ENCODE measurements at regions not wholly inside any gene's neighbourhood (a gene's known extent, or its start where the extent isn't known, plus 50 kb on each side); places are given as distances from the start of the nearest gene placed in this dataset.

DNA sequence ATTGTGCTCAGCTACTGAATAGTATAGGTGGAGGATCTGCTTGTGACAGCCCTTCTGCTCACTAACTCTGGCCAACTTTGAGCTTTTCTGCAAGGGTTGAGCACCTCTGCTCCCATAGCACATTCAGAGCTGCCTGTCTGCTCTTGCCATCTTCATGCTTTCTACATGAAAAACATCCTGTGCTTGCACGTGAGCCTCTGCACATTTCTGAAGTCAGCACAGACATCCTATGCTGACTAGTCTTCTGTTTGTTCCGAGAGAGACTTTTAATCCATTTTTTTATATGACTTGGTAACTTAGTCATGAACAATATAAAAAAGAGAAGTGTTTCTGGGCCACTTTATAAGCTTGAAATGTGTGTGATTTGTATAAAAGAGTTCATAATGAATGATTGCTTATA is 969.3 kb downstream of the TMTC2 start:
- TF ChIP-seq TAF1 (IDR thresholded peaks at IDR 0.05; ENCODE audit: borderline replicate concordance, insufficient read depth, low read length): no peak

DNA sequence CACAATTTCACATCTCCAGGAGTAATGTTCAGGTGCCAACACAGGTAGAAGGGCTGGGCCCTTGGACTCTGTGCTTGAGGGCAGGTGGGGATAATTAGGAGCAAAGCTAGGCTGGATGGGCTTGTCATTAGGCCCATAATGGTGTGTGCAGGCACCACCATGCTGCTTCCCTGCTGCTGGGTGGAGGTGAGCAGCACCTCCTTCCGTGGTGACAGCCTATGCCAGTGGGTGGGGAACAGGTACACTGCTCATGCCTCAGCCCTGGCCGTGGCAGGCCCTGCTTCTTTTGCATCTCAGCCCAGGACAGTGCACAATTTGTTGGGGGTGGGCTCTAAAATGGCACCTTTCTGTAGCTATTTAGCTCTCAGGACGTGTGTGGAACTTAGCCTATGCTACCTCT is 955.5 kb downstream of the TMTC2 start:
- TF ChIP-seq FOXP2 (optimal IDR thresholded peaks at IDR 0.05; ENCODE audit: borderline replicate concordance, extremely low read depth, extremely low read length, insufficient read depth) (no peak), POLR2AphosphoS5 (IDR thresholded peaks at IDR 0.05; ENCODE audit: low read depth, low read length) (no peak), SIN3A (IDR thresholded peaks at IDR 0.05; ENCODE audit: borderline replicate concordance, insufficient read depth, low read length) (no peak), TAF1 (IDR thresholded peaks at IDR 0.05; ENCODE audit: borderline replicate concordance, insufficient read depth, low read length) (no peak)

DNA sequence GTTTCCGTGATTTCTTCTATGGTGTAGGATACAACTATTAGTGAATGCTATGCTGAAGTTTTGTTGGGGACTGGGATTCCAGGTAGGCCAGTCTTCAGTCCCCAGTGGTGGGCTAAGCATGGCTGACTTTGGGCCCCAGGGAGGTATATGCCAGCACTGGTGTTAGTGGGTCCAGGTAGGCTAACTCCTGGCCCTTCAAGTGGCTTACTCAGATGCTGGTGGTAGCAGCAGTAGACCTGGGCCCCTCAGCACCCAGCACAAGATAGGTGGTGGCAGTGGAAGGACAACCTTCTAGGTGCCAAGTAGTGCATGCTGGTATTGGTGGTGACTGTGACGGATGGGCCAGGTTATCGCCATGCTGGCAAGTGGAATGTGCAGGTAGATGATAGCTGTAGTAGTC is 955.1 kb downstream of the TMTC2 start:
- TF ChIP-seq SIN3A (IDR thresholded peaks at IDR 0.05; ENCODE audit: borderline replicate concordance, insufficient read depth, low read length) (no peak), FOXP2 (optimal IDR thresholded peaks at IDR 0.05; ENCODE audit: borderline replicate concordance, extremely low read depth, extremely low read length, insufficient read depth) (no peak)
- TF ChIP-seq, protein P1, sequence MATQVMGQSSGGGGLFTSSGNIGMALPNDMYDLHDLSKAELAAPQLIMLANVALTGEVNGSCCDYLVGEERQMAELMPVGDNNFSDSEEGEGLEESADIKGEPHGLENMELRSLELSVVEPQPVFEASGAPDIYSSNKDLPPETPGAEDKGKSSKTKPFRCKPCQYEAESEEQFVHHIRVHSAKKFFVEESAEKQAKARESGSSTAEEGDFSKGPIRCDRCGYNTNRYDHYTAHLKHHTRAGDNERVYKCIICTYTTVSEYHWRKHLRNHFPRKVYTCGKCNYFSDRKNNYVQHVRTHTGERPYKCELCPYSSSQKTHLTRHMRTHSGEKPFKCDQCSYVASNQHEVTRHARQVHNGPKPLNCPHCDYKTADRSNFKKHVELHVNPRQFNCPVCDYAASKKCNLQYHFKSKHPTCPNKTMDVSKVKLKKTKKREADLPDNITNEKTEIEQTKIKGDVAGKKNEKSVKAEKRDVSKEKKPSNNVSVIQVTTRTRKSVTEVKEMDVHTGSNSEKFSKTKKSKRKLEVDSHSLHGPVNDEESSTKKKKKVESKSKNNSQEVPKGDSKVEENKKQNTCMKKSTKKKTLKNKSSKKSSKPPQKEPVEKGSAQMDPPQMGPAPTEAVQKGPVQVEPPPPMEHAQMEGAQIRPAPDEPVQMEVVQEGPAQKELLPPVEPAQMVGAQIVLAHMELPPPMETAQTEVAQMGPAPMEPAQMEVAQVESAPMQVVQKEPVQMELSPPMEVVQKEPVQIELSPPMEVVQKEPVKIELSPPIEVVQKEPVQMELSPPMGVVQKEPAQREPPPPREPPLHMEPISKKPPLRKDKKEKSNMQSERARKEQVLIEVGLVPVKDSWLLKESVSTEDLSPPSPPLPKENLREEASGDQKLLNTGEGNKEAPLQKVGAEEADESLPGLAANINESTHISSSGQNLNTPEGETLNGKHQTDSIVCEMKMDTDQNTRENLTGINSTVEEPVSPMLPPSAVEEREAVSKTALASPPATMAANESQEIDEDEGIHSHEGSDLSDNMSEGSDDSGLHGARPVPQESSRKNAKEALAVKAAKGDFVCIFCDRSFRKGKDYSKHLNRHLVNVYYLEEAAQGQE (IDR thresholded peaks at IDR 0.05; ENCODE audit: insufficient read depth in 1 of 2, low read depth in 2 of 2, low read length in 2 of 2): no peak

DNA sequence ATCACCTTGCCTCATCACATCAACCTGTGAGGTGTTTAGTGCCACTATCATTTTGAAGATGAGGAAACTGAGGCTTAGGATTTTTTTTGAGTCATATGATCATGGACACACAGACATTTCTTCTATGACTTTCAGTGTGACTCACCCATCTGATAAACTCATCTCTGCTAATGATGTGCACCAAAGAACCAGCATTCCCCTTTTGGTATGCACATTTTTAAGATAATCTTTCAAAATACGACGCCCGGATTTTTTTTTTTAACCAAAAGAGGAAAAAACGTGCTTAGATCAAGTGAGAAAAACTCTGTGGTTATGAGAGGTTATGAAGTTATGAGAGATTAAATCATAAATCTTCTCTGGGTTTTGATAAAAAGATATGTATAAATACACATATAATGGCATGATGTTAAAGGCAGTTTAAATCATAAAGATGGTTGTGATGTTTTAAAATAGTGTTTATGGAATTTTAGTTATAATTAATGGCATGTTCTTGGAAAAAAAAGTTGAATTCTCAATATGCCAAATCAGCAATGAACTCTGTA is 948.1 kb downstream of the TMTC2 start:
- TF ChIP-seq FOXP2 (optimal IDR thresholded peaks at IDR 0.05; ENCODE audit: borderline replicate concordance, extremely low read depth, extremely low read length, insufficient read depth): no peak
- TF ChIP-seq TAF1 (IDR thresholded peaks at IDR 0.05; ENCODE audit: borderline replicate concordance, insufficient read depth, low read length): no peak
- no peak for TF ChIP-seq SIN3A (IDR thresholded peaks at IDR 0.05; ENCODE audit: borderline replicate concordance, insufficient read depth, low read length)
- TF ChIP-seq, protein P1 (IDR thresholded peaks at IDR 0.05; ENCODE audit: insufficient read depth in 1 of 2, low read depth in 2 of 2, low read length in 2 of 2): no peak
- TF ChIP-seq POLR2AphosphoS5 (IDR thresholded peaks at IDR 0.05; ENCODE audit: low read depth, low read length): no peak

DNA sequence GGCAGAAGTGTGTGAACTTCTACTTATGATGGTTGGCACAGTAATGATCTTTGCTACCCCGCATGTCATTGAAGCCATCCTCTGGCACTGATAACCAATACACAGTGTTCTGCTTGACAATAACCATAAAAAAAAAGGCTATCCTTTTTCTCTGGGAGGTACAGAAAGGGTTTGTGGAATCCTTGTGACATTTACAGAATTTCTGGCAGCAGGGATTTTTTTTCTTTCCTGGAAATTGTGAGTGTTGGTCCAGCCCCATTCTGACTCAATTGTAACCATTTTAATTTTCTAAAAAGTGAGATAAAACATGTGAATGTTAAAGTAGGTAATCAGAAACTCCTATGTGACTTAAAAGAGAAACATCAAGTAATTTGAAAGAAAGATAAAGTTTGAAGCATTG is 943.8 kb downstream of the TMTC2 start:
- TF ChIP-seq, protein P1 (IDR thresholded peaks at IDR 0.05; ENCODE audit: insufficient read depth in 1 of 2, low read depth in 2 of 2, low read length in 2 of 2): no peak
- TF ChIP-seq FOXP2 (optimal IDR thresholded peaks at IDR 0.05; ENCODE audit: borderline replicate concordance, extremely low read depth, extremely low read length, insufficient read depth) (no peak), SIN3A (IDR thresholded peaks at IDR 0.05; ENCODE audit: borderline replicate concordance, insufficient read depth, low read length) (no peak)

DNA sequence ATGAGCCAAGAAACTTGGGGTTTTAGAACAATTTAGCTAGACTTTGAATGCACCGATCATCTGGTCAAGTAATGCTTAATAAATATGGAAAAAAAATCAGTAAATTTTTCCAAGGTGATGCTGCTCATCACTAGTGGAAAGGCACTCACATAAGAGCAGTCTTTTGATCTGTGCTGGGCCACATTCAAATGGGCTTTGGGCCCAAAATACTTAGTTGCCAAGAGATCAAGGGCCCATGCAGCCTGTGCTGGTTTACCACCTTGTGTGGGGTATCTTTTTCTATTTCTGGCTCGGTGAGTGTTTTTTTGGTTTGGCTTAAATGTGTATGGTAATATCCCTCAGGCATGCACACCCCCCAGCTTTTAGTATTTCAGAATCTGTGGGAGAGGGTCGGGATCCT is 943.2 kb downstream of the TMTC2 start:
- TF ChIP-seq, protein P1 (IDR thresholded peaks at IDR 0.05; ENCODE audit: insufficient read depth in 1 of 2, low read depth in 2 of 2, low read length in 2 of 2): no peak
- TF ChIP-seq SIN3A (IDR thresholded peaks at IDR 0.05; ENCODE audit: borderline replicate concordance, insufficient read depth, low read length): no peak
- TF ChIP-seq FOXP2 (optimal IDR thresholded peaks at IDR 0.05; ENCODE audit: borderline replicate concordance, extremely low read depth, extremely low read length, insufficient read depth): no peak
- no peak for TF ChIP-seq TAF1 (IDR thresholded peaks at IDR 0.05; ENCODE audit: borderline replicate concordance, insufficient read depth, low read length)

Data from PFSK-1 (cell line).